ENCODE measurements at regions not wholly inside any gene's neighbourhood (a gene's known extent, or its start where the extent isn't known, plus 50 kb on each side); places are given as distances from the start of the nearest gene placed in this dataset.

GRCh38 chr10:105973902-105974301, 1190.6 kb downstream of the SORCS1 start:
- DNase-seq = no peak
- H3K36me3 Mint-ChIP-seq = no peaks in the 10 kb centered on the region
- Histone ChIP-seq H3K9me3 (no peaks in the 10 kb centered on the region), H3K36me3 (ENCODE audit: control insufficient read depth in 2 of 2, extremely low read depth in 1 of 2, insufficient read depth in 1 of 2, low read length in 1 of 2) (no peaks in the 10 kb centered on the region), H3K27me3 (replicated peaks in 1 of 2; ENCODE audit: control insufficient read depth in 2 of 2, extremely low read depth in 1 of 2, insufficient read depth in 2 of 2, low read length in 1 of 2) (no peaks in the 10 kb centered on the region), H3K27ac (ENCODE audit: low read length) (no peak overlapping the region), H3K4me3 (ENCODE audit: control insufficient read depth in 1 of 2, extremely low read depth in 1 of 2, low read length in 1 of 2) (no peak overlapping the region), H3K4me1 (ENCODE audit: control insufficient read depth in 1 of 2, extremely low read depth in 1 of 2, insufficient read depth in 2 of 2, low read length in 2 of 2) (no peaks in the 10 kb centered on the region)
- ChIA-PET POLR2A (no interaction called here), CTCF (no interaction called here)
- peaks cover 0 to 3% (median 2%) of the 10 kb centered on the region in 3 donors for H3K9me3 Mint-ChIP-seq
- no peak overlapping the region for H3K4me3 Mint-ChIP-seq
- H3K4me1 Mint-ChIP-seq = peaks cover 0 to 6% (median 0%) of the 10 kb centered on the region in 3 donors
- no peak for ATAC-seq (replicated peaks in 1 of 4)
- whole genome bisulfite sequencing (ENCODE audit: insufficient coverage) = no CpG with 5 or more reads among the region's 5 CpGs
- no peaks in the 10 kb centered on the region for H3K27me3 Mint-ChIP-seq
- H3K27ac Mint-ChIP-seq = no peak overlapping the region

DNA sequence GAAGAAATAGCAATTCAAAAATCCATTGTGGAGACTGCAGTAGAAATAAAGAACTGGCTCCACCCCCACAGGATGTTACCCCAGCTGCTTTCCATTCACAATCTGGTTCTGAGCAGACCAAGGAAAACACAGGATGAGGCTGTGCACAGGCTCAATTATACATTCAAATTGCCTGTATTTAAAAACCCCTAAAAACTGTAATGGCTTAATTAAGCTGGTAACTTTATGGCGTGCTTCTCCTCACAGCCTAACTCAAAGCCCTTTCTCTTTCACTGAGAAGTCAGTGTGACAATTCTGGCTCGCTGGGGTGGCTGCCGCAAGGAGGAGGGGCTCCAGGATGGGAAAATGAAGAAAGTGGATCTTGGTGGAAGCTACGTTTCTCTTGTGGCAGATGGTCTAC, 1191.1 kb downstream of the SORCS1 start:
- Histone ChIP-seq H3K4me1 (ENCODE audit: control insufficient read depth in 1 of 2, extremely low read depth in 1 of 2, insufficient read depth in 2 of 2, low read length in 2 of 2) (no peaks in the 10 kb centered on the region), H3K9me3 (no peaks in the 10 kb centered on the region), H3K27me3 (replicated peaks in 1 of 2; ENCODE audit: control insufficient read depth in 2 of 2, extremely low read depth in 1 of 2, insufficient read depth in 2 of 2, low read length in 1 of 2) (no peaks in the 10 kb centered on the region), H3K4me3 (ENCODE audit: control insufficient read depth in 1 of 2, extremely low read depth in 1 of 2, low read length in 1 of 2) (no peak overlapping the region), H3K36me3 (ENCODE audit: control insufficient read depth in 2 of 2, extremely low read depth in 1 of 2, insufficient read depth in 1 of 2, low read length in 1 of 2) (no peaks in the 10 kb centered on the region), H3K27ac (ENCODE audit: low read length) (no peak overlapping the region)
- peaks cover 0 to 6% (median 0%) of the 10 kb centered on the region in 3 donors for H3K4me1 Mint-ChIP-seq
- no peak for DNase-seq
- no peak for ATAC-seq (replicated peaks in 1 of 4)
- no peak overlapping the region for H3K4me3 Mint-ChIP-seq
- 75% methylated on average over 2 of the region's 4 CpGs for WGBS (ENCODE audit: insufficient coverage)
- H3K9me3 Mint-ChIP-seq = peaks cover 0 to 3% (median 2%) of the 10 kb centered on the region in 3 donors
- CTCF ChIA-PET = no interaction called here
- H3K27me3 Mint-ChIP-seq = no peaks in the 10 kb centered on the region
- H3K27ac Mint-ChIP-seq = no peak overlapping the region
- no peaks in the 10 kb centered on the region for H3K36me3 Mint-ChIP-seq
- POLR2A ChIA-PET = no interaction called here

GRCh38 chr10:105971460-105971859, 1193.0 kb downstream of the SORCS1 start:
- Histone ChIP-seq H3K9me3 (no peaks in the 10 kb centered on the region), H3K4me3 (ENCODE audit: control insufficient read depth in 1 of 2, extremely low read depth in 1 of 2, low read length in 1 of 2) (no peak overlapping the region), H3K27me3 (replicated peaks in 1 of 2; ENCODE audit: control insufficient read depth in 2 of 2, extremely low read depth in 1 of 2, insufficient read depth in 2 of 2, low read length in 1 of 2) (no peaks in the 10 kb centered on the region), H3K4me1 (ENCODE audit: control insufficient read depth in 1 of 2, extremely low read depth in 1 of 2, insufficient read depth in 2 of 2, low read length in 2 of 2) (no peaks in the 10 kb centered on the region), H3K36me3 (ENCODE audit: control insufficient read depth in 2 of 2, extremely low read depth in 1 of 2, insufficient read depth in 1 of 2, low read length in 1 of 2) (no peaks in the 10 kb centered on the region), H3K27ac (ENCODE audit: low read length) (no peak overlapping the region)
- ChIA-PET CTCF (no interaction called here), POLR2A (no interaction called here)
- Mint-ChIP-seq H3K9me3 (peaks cover 0 to 3% (median 2%) of the 10 kb centered on the region in 3 donors), H3K27me3 (no peaks in the 10 kb centered on the region), H3K36me3 (no peaks in the 10 kb centered on the region), H3K4me1 (peaks cover 0 to 6% (median 0%) of the 10 kb centered on the region in 3 donors), H3K27ac (no peak overlapping the region), H3K4me3 (no peak overlapping the region)
- no peak for ATAC-seq (replicated peaks in 1 of 4)
- no peak for DNase-seq
- WGBS (ENCODE audit: insufficient coverage) = 80% methylated on average over 1 of the region's 2 CpGs

- Histone ChIP-seq H3K4me1 (ENCODE audit: control insufficient read depth in 1 of 2, extremely low read depth in 1 of 2, insufficient read depth in 2 of 2, low read length in 2 of 2) (no peaks in the 10 kb centered on the region), H3K27me3 (replicated peaks in 1 of 2; ENCODE audit: control insufficient read depth in 2 of 2, extremely low read depth in 1 of 2, insufficient read depth in 2 of 2, low read length in 1 of 2) (no peaks in the 10 kb centered on the region), H3K4me3 (ENCODE audit: control insufficient read depth in 1 of 2, extremely low read depth in 1 of 2, low read length in 1 of 2) (no peak overlapping the region), H3K9me3 (no peaks in the 10 kb centered on the region), H3K27ac (ENCODE audit: low read length) (no peak overlapping the region), H3K36me3 (ENCODE audit: control insufficient read depth in 2 of 2, extremely low read depth in 1 of 2, insufficient read depth in 1 of 2, low read length in 1 of 2) (no peaks in the 10 kb centered on the region)
- no peak for ATAC-seq (replicated peaks in 1 of 4)
- H3K36me3 Mint-ChIP-seq = no peaks in the 10 kb centered on the region
- POLR2A ChIA-PET = no interaction called here
- H3K4me1 Mint-ChIP-seq = peaks cover 0 to under 1% (median 0%) of the 10 kb centered on the region in 3 donors
- peaks cover 0 to 7% (median 2%) of the 10 kb centered on the region in 3 donors for H3K9me3 Mint-ChIP-seq
- WGBS (ENCODE audit: insufficient coverage) = 13% methylated on average over 3 of the region's 12 CpGs
- no peaks in the 10 kb centered on the region for H3K27me3 Mint-ChIP-seq
- CTCF ChIA-PET = interaction anchor here in 1 of 2 donors (0.9 kb wide), 1 partner anchor 136 kb away, joined by 3 read pairs; no protein-coding TSS in a partner anchor
- H3K4me3 Mint-ChIP-seq = no peak overlapping the region
- H3K27ac Mint-ChIP-seq = no peak overlapping the region
- DNase-seq = no peak
These were observed 1194.6 kb downstream of the SORCS1 start for GRCh38 chr10:105969884-105970377.

DNA sequence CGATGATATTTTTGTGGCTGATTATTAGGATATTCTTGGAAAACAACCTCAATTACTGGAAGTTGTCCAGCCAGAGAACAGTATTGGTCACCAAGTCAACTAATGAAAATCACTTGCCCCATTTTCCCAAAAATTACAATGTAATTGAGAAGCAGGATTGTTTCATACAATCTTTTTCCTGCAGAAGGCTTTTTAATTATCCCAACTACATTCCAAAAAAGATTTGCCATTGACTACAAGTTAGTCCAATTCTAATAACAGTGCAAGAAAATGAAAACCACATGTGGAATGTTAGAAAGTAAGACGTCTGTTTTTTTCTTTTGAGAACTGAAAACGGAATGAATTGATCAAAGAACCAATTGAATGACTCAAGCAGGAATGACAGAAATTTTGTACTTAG, 1195.8 kb downstream of the SORCS1 start:
- Mint-ChIP-seq H3K9me3 (peaks cover 0 to 7% (median 1%) of the 10 kb centered on the region in 3 donors), H3K27me3 (no peaks in the 10 kb centered on the region), H3K27ac (no peak overlapping the region), H3K4me3 (no peak overlapping the region), H3K4me1 (no peaks in the 10 kb centered on the region), H3K36me3 (no peaks in the 10 kb centered on the region)
- DNase-seq (no peak), ATAC-seq (replicated peaks in 1 of 4) (no peak)
- no peak overlapping the region for H3K27ac ChIP-seq (ENCODE audit: low read length)
- WGBS (ENCODE audit: insufficient coverage) = no CpG with 5 or more reads among the region's 3 CpGs
- no peaks in the 10 kb centered on the region for H3K36me3 ChIP-seq (ENCODE audit: control insufficient read depth in 2 of 2, extremely low read depth in 1 of 2, insufficient read depth in 1 of 2, low read length in 1 of 2)
- no peaks in the 10 kb centered on the region for H3K9me3 ChIP-seq
- H3K4me1 ChIP-seq (ENCODE audit: control insufficient read depth in 1 of 2, extremely low read depth in 1 of 2, insufficient read depth in 2 of 2, low read length in 2 of 2) = no peaks in the 10 kb centered on the region
- POLR2A ChIA-PET = no interaction called here
- no peaks in the 10 kb centered on the region for H3K27me3 ChIP-seq (replicated peaks in 1 of 2; ENCODE audit: control insufficient read depth in 2 of 2, extremely low read depth in 1 of 2, insufficient read depth in 2 of 2, low read length in 1 of 2)
- H3K4me3 ChIP-seq (ENCODE audit: control insufficient read depth in 1 of 2, extremely low read depth in 1 of 2, low read length in 1 of 2) = no peak overlapping the region
- CTCF ChIA-PET = no interaction called here

DNA sequence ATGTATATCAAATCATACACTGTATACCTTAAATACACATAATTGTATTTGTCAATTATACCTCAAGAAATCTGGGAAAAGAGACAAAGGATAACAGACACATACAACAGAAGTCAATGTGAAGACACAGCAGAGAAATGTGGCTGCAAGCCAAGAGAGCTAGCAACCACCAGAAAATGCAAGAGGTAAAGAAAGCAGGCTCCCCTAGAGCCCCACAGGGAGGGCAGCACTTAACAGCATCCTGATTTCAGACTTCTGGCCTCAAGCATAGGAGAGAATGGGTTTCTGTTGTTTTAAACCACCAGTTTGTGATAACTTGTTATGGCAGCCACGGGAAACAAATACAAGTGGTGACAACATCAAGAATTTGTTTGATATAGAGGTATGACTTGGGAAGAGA, 1197.2 kb downstream of the SORCS1 start:
- Histone ChIP-seq H3K27me3 (replicated peaks in 1 of 2; ENCODE audit: control insufficient read depth in 2 of 2, extremely low read depth in 1 of 2, insufficient read depth in 2 of 2, low read length in 1 of 2) (no peaks in the 10 kb centered on the region), H3K27ac (ENCODE audit: low read length) (no peak overlapping the region), H3K36me3 (ENCODE audit: control insufficient read depth in 2 of 2, extremely low read depth in 1 of 2, insufficient read depth in 1 of 2, low read length in 1 of 2) (no peaks in the 10 kb centered on the region), H3K9me3 (no peaks in the 10 kb centered on the region), H3K4me1 (ENCODE audit: control insufficient read depth in 1 of 2, extremely low read depth in 1 of 2, insufficient read depth in 2 of 2, low read length in 2 of 2) (no peaks in the 10 kb centered on the region), H3K4me3 (ENCODE audit: control insufficient read depth in 1 of 2, extremely low read depth in 1 of 2, low read length in 1 of 2) (no peak overlapping the region)
- DNase-seq = no peak
- Mint-ChIP-seq H3K36me3 (no peaks in the 10 kb centered on the region), H3K27me3 (no peaks in the 10 kb centered on the region), H3K4me3 (no peak overlapping the region), H3K9me3 (peaks cover 0 to 7% (median 0%) of the 10 kb centered on the region in 3 donors), H3K27ac (no peak overlapping the region), H3K4me1 (no peaks in the 10 kb centered on the region)
- ChIA-PET POLR2A (no interaction called here), CTCF (no interaction called here)
- WGBS (ENCODE audit: insufficient coverage) = no CpG with 5 or more reads among the region's 1 CpG
- ATAC-seq (replicated peaks in 1 of 4) = no peak

DNA sequence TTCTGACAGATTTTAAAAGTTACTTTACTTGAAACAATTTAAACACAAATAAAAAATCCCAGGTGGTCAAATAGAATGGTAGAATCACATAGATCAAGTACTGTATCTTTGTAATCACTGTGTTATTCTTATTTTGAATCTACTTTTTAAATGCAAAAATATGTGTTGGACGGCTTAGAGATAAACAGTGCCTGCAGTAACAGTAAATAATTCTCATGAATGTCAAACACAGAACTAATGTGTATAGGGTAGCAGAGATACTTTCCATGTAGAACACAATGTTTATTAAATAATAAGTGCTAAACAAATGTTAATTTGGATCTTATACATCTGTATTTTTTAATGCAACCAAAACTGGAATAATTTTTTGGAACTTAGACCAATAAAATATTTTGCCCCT, 1199.4 kb downstream of the SORCS1 start:
- POLR2A ChIA-PET = no interaction called here
- CTCF ChIA-PET = no interaction called here
- H3K36me3 ChIP-seq (ENCODE audit: control insufficient read depth in 2 of 2, extremely low read depth in 1 of 2, insufficient read depth in 1 of 2, low read length in 1 of 2) = no peaks in the 10 kb centered on the region
- Mint-ChIP-seq H3K27ac (no peak overlapping the region), H3K4me1 (no peaks in the 10 kb centered on the region), H3K36me3 (no peaks in the 10 kb centered on the region), H3K27me3 (no peaks in the 10 kb centered on the region), H3K4me3 (no peak overlapping the region), H3K9me3 (peaks cover 0 to 4% (median 0%) of the 10 kb centered on the region in 3 donors)
- no peaks in the 10 kb centered on the region for H3K4me1 ChIP-seq (ENCODE audit: control insufficient read depth in 1 of 2, extremely low read depth in 1 of 2, insufficient read depth in 2 of 2, low read length in 2 of 2)
- no peak for DNase-seq
- H3K27ac ChIP-seq (ENCODE audit: low read length) = no peak overlapping the region
- no peak overlapping the region for H3K4me3 ChIP-seq (ENCODE audit: control insufficient read depth in 1 of 2, extremely low read depth in 1 of 2, low read length in 1 of 2)
- no peak for ATAC-seq (replicated peaks in 1 of 4)
- no peaks in the 10 kb centered on the region for H3K27me3 ChIP-seq (replicated peaks in 1 of 2; ENCODE audit: control insufficient read depth in 2 of 2, extremely low read depth in 1 of 2, insufficient read depth in 2 of 2, low read length in 1 of 2)
- H3K9me3 ChIP-seq = no peaks in the 10 kb centered on the region
- no CpG with 5 or more reads among the region's 1 CpG for WGBS (ENCODE audit: insufficient coverage)
